Activated CD4-positive, alpha-beta T cell treated with anti-CD3 and anti-CD28 coated beads for 4 hours (primary cell): ENCODE measurements at regions not wholly inside any gene's neighbourhood (a gene's known extent, or its start where the extent isn't known, plus 50 kb on each side); places are given as distances from the start of the nearest gene placed in this dataset.
"Not testable (repeated sequence)": the region's sequence is repeated elsewhere in the genome, so short reads cannot be mapped to it uniquely, and the experiment has no call there.

ENCODE experiments used
- DNase-seq, 2 donors: peaks; one replicate each; pipeline ENCODE4 v3.0.0-alpha.2; 2020

GRCh38 chr5:143913008-143913752 is 101.2 kb downstream of the HMHB1 start:
- no peak for DNase-seq

DNA sequence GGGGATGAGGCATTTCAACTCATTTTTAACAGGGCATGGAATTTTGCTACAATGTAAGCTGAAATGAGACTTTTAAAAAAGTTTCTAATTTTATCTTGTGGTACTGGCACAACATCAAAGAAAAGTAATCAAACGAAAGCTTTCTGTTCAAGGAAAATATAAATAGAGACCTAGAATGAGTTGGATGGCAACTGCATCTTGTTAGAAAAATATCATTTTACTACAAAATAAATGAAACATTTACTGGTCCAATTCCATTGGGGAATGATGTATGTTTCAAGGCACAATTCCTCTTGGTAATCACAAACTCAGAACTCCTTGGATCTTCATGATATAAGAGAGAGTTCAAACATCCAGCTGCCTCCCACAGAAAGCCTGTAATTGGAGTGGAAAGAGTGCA is 102.8 kb downstream of the HMHB1 start:
- DNase-seq: no peak

GRCh38 chr5:143916451-143916850 is 104.5 kb downstream of the HMHB1 start:
- no peak for DNase-seq

DNA sequence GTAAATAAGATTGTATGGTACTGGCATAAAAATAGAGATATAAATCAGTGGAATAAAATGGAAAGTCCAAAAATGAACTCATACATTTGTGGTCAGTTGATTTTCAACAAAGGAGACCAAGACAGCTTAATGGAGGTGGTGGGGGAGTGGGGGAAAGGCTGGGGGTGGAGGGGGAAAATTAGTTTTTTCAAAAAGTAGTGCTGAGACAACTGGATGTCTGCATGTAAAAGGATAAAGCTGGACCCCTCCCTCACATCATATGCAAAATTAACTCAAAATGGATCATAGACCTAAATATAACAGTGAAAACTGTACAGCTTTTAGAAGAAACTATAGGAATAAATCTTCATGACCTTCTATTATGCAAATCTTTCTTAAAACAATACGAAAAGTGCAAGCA is 107.0 kb downstream of the HMHB1 start:
- no peak for DNase-seq

GRCh38 chr5:143920772-143921171 is 108.8 kb downstream of the HMHB1 start:
- DNase-seq: no peak

GRCh38 chr5:143921525-143922311 is 109.8 kb downstream of the HMHB1 start:
- no peak for DNase-seq

- DNase-seq: no peak
Measured at GRCh38 chr5:143922718-143923117, 110.8 kb downstream of the HMHB1 start.

DNA sequence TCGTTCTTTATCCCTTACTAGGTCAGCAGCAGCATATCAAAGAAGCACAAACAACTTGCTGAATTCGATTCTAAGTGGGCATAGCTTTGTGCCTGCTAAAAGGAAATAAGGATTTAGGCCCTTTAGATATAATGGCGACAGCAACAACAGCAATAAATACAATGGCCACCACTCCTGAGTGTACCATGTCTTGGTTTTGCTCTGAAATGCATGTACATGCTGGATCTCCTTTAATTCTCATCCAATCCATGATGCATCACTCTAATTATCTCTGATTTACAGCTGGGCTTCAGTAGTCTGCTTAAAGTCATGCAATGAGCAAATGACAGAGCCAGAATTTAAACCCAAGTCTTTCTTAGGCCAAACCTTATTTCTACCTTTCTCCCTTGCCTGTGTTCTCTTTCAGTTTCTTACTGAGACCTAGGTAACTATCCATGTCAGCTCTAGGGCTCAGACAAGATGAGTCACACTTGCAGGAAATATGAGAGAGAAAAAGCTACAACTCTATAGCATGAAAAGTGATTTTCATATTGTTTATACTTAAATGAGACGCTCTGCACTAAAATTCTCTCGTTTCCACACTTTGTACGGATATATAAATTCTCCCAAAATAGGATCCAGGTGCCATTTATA is 111.8 kb downstream of the HMHB1 start:
- DNase-seq: no peak

DNA sequence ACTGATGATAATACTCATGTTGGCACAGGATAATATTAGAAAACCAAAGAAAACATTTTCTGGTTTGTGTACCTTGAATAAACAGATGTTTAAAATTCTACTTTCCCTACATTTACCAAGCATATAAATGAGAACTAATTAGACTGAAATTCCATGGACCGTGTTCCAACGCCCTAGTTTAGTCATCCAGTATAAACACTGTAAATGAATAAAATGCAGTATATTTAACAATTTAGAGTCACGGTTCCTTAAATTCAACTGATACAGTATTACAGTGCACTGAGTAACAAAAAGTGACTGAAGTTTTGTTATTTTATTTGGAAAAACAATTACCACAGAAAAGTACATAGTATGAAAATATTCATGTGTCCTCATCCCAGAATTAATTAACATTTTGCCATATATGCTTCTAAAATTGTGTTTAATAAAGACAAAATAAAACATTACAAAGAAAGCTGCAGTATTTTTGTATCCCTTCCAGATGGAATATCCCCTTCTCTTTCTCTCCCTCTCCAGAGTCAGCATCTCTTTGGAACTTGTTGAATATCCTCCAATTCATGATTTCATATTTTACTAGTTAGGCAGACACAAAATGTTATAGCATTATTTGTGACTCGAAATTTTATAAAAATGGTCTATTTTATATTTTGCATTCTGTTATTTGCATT is 112.5 kb downstream of the HMHB1 start:
- DNase-seq: no peak

DNA sequence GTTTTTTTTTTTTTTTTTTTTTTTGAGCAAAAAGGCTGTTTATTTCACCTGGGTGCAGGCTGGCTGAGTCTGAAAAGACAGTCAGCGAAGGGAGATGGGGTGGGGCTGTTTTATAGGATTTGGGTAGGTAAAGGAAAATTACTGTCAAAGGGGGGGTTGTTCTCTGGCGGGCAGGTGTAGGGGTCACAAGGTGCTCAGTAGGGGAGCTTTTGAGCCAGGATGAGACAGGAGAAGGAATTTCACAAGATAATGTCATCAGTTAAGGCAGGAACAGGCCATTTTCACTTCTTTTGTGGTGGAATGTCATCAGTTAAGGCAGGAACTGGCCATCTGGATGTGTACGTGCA is 113.0 kb downstream of the HMHB1 start:
- not testable (repeated sequence) for DNase-seq

DNA sequence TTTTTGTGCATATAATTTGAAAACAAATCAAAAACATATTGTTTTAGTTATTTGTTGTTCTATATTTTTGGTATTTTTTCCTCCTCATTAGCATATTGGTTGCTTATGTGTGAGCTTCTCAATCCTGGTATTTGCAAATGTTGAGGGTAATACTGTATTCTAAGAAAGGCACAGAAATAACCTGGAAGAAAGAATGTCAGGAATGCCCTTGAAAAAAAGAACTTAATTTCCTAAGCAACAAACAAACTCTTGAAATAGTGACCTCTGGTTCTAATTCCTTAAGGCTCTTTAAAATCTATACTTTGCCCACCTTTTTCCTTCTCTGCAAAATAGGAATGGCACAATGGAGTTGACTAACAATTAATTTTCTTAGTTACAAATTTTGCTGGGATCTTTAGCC is 117.5 kb downstream of the HMHB1 start:
- no peak for DNase-seq

DNA sequence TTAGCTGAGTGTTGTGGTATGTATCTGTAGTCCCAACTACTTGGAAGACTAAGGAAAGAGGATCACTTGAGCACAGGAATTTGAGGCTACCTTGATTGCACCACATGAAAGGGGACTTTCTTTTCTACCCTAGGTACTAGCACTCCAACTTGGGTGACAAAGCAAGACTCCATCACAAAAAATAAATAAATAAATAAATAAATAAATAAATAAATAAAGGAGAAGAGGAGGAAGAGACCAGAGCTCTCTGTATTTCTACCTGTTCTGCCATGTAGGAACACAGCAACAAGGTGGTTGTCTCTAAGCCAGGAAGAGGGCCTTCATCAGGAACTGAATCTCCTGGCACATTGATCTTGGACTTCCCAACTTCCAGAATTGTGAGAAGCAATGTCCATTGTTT is 118.6 kb downstream of the HMHB1 start:
- no peak for DNase-seq

- DNase-seq: no peak
Measured at GRCh38 chr5:143931476-143931875, 119.5 kb downstream of the HMHB1 start.

GRCh38 chr5:143931986-143932385 is 120.0 kb downstream of the HMHB1 start:
- DNase-seq: no peak

- no peak for DNase-seq
Measured at GRCh38 chr5:143932584-143932983, 120.6 kb downstream of the HMHB1 start.

DNA sequence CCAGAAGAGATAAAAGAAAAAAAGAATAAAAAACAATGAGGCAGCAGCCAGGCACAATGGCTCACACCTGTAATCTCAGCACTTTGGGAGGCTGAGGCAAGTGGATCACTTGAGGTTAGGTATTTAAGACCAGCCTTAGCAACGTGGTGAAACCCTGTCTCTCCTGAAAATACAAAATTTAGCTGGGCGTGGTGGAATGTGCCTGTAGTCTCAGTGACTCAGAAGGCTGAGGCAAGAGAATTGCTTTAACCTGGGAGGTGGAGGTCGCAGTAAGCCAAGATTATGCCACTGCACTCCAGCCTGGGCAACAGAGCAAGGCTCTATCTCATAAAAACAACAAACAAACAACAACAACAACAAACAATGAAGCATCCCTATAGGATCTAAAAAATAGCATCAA is 121.5 kb downstream of the HMHB1 start:
- no peak for DNase-seq

DNA sequence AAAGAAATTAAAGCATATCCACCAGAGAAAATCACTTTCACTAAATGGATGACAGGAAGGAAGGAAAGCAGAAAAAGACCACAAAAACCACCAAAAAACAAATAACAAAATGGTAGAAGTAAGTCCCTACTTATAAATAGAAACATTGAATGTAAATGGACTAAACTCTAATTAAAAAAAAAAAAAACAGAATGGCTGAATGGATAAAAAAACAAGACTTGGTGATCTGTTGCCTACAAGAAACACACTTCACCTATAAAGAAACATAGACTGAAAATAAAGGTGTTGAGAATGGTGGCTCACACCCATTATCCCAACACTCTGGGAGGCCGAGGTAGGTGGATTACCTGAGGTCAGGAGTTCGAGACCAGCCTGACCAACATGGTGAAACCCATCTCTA is 122.9 kb downstream of the HMHB1 start:
- no peak for DNase-seq

- no peak for DNase-seq
Measured at GRCh38 chr5:143938230-143938629, 126.3 kb downstream of the HMHB1 start.

- no peak for DNase-seq
Measured at GRCh38 chr5:143946837-143947236, 134.9 kb downstream of the HMHB1 start.

- DNase-seq: no peak
Measured at GRCh38 chr5:143947313-143947712, 135.4 kb downstream of the HMHB1 start.

DNA sequence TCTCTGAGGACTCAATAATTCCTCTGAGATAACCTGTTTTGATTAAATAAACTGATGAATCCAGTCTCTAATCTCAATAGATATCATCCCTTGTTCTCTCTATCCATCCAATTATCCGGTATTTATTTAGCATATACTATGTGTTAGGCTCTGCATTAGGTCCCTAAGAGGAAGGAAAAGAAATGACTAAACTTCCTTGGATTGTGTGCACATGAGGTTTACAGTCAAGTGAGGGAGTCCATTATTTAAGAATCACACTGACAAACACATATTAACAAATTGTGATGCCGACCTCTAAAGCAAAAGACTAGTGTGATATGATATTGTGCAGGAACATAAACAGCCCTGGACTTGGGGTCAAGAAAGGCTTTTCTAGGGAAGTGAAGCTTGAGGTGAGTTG is 140.8 kb downstream of the HMHB1 start:
- no peak for DNase-seq

- no peak for DNase-seq
Measured at GRCh38 chr5:143953851-143954250, 141.9 kb downstream of the HMHB1 start.

GRCh38 chr5:143955141-143955540 is 143.2 kb downstream of the HMHB1 start:
- no peak for DNase-seq

GRCh38 chr5:143957455-143957854 is 145.5 kb downstream of the HMHB1 start:
- no peak for DNase-seq
